ENCODE measurements at regions not wholly inside any gene's neighbourhood (a gene's known extent, or its start where the extent isn't known, plus 50 kb on each side); places are given as distances from the start of the nearest gene placed in this dataset.

DNA sequence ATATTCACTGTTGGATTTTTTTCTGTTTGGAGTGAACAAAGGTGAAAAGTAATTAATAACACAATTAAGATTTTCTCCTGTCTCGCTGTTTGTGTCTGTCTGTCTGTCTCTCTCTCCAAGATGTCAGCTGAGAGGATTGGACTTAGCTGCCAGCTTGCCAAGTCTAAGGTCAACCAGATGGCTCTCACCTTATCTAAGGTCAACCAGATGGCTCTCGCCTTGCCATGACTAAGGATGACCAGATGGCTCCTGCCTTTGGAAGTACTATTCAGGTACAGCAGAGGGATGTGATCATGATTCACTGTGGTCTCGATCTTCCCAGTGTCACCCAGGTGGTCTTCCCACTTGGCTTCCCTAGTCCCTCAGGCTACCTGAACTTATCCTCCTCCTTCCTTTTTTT is 1436.4 kb downstream of the UQCRFS1 start:
- DNase-seq, result no peak

DNA sequence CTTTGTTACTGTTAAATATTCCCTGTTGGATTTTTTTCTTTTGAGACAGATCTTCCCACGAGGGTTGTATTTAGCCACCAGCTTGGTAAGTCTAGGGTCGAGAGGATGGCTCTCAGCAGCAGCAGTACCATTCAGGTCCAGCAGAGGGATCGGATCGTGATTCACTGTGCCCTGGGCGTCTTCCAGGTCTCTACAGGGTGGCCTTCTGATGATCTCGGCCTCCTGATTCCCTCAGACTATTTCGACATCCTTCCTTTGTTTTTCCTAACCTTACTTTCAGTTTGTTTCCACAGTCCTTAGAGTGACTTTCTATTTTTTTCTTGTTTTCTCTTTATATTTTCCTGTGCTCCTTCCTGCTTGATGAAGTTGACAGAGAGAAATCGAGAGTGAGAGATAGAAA is 1436.9 kb downstream of the UQCRFS1 start:
- no peak for DNase-seq

DNA sequence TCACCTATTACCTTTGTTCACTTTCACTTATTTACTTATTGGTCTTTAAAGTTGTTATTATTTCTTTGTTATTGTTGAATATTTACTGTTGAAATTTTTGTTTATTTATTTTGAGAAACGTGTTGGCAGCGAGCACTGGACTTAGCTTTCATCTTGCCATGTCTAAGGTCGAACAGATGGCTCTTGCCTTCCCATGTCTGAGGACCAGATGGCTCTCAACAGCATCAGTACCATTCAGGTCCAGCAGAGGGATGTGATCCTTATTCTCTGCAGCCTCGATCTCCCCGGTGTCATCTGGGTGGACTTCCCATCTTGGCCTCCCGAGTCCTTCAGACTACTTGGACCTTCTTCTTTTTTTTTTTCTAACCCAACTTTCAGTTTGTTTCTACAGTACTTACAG is 1437.6 kb downstream of the UQCRFS1 start:
- DNase-seq, result no peak

DNA sequence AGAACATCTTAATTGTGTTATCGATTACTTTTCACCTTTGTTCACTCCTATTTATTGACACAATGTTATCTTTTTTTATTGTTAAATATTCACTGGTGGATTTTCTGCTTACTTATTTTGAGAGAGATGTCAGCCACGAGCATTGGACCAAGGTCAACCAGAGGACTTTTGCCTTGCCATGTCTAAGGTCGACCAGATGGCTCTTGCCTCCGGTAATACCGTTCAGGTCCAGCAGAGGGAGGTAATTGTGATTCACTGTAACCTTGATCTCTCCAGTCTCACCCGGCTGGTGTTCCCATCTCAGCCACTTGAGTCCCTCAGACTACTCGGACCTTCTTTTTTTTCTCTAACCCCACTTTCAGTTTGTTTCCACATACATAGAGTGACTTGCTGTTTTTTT is 1438.1 kb downstream of the UQCRFS1 start:
- DNase-seq, result no peak

DNA sequence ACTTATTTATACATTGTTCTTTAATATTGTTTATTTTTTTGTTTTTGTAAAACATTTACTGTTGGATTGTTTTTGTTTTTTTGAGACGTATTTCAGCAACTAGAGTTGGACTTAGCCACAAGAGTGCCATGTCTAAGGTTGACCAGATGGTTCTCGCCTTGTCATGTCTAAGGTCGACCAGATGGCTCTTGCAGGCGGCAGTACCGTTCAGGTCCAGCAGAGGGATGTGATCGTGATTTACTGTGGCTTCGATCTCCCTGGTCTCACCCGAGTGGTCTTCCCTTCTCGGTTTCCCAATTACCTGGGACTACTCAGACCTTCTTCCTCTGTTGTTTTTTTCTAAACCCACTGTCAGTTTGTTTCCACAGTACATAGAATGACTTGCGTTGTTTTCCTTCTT is 1438.6 kb downstream of the UQCRFS1 start:
- DNase-seq, result no peak

- no peak for DNase-seq
Measured at GRCh38 chr19:27773318-27774094, 1439.4 kb downstream of the UQCRFS1 start.

DNA sequence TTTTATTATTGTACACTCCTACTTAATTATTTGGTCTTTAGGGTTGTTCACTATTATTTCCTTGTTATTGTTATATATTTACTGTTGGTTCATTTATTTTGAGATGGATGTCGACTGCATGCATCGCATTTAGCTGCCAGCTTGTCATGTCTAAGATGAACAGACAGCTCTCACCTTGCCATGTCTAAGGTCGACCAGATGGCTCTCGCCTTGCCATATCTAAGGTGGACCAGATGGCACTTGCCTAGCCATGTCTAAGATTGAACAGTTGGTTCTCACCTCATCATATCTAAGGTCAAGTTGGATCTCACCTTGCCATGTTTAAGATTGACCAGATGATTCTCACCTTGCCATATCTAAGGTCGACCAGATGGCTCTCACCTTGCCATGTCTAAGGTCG is 1440.9 kb downstream of the UQCRFS1 start:
- DNase-seq, result no peak

GRCh38 chr19:27770095-27770494 is 1442.9 kb downstream of the UQCRFS1 start:
- DNase-seq, result no peak

GRCh38 chr19:27767234-27767633 is 1445.7 kb downstream of the UQCRFS1 start:
- no peak for DNase-seq

DNA sequence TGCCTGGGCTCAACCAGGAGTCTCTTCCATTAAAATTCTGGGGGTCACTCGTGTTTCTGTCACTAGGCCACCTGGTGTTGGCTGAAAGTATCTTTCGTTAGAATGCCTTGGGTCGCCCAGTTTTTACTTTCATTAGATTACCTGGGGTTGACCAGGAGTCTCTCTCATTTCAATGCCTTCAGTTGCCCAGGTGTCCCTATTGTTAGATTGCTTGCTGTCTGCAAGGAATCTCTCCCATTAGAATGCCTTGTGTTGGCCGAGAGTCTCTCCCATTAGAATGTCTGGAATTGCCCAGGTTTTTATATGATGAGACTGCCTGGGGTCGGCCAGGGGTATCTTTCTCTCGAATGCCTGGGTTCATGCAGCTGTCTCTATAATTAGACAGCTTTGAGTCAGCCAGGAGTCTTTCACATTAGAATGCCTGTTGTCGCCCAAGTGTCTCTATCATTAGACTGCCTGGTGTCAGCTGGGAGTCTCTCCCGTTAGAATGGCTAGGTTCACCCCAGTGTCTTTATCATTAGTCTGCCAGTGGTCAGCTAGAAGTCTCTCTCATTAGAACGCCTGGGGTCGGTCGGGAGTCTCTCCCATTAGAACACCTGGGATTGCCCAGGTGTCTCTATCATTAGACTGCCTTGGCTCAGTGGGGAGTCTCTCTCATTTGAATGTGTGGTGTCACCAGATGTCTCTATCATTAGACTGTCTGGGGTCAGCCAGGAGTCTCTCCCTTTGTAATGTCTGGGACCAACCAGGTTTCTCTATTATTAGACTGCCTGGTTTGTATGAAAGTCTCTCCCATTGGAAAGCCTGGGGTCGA is 1446.8 kb downstream of the UQCRFS1 start:
- DNase-seq, result no peak

DNA sequence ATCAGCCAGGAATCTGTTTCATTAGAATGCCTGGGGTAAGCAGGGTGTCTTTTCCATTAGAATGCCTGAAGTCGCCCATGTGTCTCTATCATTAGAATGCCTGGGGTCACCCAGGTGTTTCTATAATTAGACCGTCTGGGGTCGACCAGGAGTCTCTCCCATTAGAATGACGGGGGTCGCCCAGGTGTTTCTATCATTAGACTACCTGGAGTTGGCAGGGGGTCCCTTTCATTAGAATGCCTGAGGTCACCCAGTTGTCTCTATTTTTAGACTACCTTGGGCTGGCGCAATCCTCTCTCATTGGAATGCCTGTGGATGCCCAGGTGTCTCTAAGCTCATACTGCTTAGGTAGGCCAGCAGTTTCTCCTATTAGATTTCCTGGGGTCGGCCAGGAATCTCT is 1447.6 kb downstream of the UQCRFS1 start:
- no peak for DNase-seq

GRCh38 chr19:27764186-27764804 is 1448.7 kb downstream of the UQCRFS1 start:
- no peak for DNase-seq

DNA sequence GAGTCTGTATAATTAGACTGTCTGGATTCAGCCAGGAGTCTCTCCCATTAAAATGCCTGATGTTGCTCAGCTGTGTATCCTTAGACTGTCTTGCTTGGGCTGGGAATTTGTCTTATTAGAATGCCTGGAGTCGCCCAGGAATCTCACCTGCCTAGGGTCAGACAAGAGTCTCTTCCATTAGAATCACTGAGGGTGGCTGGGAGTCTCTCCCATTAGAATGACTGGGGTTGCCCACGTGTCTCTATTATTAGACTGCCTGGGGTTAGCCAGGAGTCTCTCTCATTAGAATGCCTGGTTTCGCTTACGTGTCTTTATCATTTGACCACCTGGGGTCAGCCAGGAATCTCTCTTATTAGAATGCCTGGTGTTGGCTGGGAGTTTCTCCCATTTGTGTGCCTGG is 1450.0 kb downstream of the UQCRFS1 start:
- no peak for DNase-seq

DNA sequence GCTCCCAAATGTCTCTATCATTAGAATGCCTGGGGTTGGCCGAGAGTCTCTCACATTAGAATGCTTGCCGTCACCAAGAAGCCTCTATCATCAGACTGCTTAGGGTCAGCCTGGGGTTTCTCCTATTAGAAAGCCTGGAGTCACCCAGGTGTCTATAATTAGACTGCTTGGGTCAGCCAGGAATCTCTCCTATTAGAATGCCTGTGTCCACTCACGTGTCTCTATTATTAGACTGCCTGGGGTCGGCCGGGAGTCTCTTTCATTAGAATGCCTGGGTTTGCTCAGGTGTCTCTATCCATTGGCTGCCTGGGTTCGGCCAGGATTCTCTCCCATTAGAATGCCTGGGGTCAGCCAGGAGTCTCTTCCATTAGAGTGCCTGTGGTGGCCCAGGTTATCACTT is 1453.1 kb downstream of the UQCRFS1 start:
- no peak for DNase-seq

DNA sequence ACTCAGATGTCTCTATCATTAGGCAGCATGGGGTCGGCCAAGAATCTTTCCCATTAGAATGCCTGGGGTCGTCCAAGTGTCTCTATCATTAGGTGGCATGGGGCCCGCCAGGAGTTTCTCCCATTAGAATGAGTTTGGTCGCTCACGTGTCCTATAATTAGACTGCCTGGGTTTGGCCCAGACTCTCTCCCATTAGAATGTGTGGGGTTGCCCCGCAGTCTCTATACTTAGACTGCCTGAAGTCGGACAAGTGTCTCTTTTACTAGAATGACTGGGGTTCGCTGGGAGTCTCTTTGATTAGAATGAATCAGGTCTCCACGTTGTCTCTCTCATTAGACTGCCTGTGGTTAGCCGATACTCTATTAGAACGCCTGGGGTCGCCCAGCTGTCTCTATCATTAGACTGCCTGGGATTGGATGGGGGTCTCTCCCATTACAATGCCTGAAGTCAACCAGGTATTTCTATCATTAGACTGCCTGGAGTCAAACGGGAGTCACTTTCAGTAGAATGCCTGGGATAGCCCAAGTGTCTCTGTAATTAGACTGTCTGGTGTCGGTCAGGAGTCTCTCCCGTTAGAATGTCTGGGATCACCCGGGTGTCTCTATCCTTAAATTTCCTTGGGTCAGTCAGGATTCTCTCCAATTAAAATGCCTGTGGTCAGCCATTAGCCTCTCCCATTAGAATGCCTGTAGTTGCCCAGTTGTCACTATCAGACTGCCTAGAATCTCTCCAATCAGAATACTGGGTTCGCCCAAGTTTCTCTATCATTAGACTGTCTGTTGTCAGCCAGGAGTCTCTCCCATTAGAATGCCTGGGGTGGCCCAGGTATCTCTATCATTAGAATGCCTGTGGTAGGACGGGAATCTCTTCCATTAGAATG is 1454.1 kb downstream of the UQCRFS1 start:
- DNase-seq, result no peak

DNA sequence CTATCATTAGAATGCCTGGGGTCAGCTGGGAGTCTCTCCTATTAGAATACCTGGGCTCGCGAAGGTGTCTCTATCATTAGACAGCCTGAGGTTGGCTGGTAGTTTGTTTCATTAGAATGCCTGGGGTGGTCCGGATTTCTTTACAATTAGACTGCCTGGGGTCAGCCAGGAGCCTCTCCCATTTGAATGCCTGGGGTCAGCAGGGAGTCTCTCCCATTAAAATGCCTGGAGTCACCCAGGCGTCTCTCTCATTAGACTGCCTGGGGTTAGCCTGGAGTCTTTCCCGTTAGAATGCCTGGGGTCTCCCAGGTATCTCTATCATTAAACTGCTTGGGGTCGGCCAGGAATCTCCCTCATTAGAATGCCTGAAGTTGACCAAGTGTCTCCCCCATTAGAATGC is 1458.3 kb downstream of the UQCRFS1 start:
- DNase-seq, result no peak

DNA sequence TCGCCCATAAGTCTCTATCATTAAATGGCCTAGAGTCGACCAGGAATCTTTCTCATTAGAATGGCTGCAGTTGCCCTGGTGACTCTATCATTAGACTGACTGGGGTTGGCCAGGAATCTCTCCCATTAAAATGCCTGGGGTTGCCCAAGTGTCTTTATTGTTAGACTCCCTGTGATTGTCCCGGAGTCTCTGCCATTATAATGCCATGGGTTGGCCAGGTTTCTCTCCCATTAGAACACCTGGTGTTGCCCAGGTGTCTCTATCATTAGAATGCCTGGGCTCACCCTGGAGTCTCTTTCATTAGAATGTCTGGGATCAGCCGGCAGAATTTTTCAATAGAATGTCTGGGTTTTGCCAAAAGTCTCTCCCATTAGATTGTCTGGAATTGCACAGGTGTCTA is 1459.3 kb downstream of the UQCRFS1 start:
- no peak for DNase-seq

DNA sequence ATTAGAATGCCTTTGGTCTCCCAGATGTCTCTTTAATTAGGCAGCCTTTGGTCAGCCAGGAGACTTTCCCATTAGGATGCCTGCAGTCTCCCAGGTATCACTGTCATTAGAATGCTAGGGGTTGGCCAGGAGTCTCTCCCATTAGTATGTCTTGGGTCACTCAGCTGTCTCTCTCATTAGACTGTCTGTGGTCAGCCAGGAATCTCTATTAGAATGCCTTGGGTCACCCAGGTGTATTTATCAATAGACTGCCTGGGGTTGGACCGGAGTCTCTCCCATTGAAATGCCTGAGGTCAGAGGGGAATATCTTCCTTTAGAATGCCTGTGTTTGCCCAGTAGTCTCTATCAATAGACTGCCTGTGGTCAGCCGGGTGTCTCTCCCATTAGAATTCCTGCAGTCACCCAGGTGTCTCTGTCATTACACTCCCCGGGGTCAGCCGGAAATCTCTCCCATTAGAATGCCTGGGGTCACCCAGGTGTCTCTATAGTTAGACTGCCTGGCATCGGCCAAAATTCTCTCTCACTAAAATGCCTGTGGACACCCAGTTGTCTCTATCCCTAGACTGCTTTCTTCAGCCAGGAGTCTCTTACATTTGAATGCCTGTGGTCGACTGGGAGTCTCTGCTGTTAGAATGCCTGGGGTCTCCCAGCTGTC is 1460.3 kb downstream of the UQCRFS1 start:
- no peak for DNase-seq

DNA sequence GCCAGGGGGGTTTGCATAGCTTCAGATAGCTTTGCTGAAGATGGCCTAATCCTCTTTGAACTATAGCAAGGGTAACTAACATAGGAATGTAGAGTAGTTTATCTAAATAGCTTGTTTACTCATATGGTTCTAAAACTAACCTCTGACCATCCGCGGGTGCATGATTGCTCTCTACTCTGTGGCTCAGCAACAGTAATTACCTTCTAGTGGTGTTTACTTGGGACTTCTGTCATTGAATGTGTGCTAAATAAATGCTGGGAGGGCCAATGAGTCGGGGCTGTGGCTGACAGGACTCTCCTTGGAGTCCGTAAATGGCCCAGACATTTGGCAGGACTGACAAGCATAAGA is 1461.9 kb downstream of the UQCRFS1 start:
- DNase-seq, result no peak

DNA sequence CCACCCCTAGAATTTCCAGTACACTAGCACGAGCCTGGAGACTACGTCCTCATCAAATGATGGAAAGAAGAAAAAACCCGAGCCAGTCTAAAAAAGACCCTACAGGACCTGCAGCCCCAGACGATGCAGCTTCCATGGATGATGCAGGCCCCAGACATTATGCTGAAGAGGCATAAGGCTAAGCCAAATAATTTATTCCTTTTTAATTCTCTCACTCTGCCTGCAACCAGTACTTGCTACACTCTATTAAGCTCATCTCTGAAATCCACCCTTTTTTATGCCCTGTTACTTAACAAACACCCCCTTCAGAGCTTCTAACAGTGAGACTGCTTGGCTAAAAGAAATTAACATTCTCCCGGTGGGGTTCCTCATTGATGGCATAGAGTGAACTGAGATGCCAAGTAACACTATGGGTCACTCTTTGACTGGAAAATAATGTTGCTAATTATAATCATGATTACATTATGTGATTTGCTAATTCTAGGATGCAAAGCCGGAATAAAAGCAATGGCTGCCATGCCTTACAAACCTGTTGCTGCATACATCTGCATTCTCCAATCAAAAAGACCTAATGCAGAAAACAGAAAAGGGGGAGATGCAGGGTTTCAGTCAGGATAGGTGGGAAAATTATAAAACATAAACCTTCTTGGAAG is 1462.4 kb downstream of the UQCRFS1 start:
- no peak for DNase-seq

GRCh38 chr19:27748551-27749152 is 1464.3 kb downstream of the UQCRFS1 start:
- no peak for DNase-seq

Data from NCI-H1092 treated with DMSO at 0.1 percent for 48 hours (cell line).